T-cell (primary cell): ENCODE measurements at regions not wholly inside any gene's neighbourhood (a gene's known extent, or its start where the extent isn't known, plus 50 kb on each side); places are given as distances from the start of the nearest gene placed in this dataset.

ENCODE experiments used
- ATAC-seq, 4 experiments: fragments of 200-7000 bp in 3 of 4; fragments of 150-1000 bp in 1 of 4; cut with Tn5 transposase; replicated peaks in 1 of 4; 1 replicate in 3 of 4; 2 replicates in 1 of 4; pipeline ENCODE4 v1.10.0; 2021; ENCODE audit warnings: moderate library complexity in 3 of 4, mild to moderate bottlenecking in 2 of 4, moderate number of reproducible peaks in 1 of 4
- CTCF ChIA-PET, 2 donors: fragments of 300-600 bp; sonication (Branson Sonifier 250); formaldehyde crosslinking; loops; one replicate each; lab custom pipeline; 2022; ENCODE audit warnings: antibody characterized with exemption in 2 of 2; lab: Charles Lee
- POLR2A ChIA-PET, 2 donors: fragments of 300-600 bp; sonication (Branson Sonifier 250); formaldehyde crosslinking; loops; one replicate each; lab custom pipeline; 2022; ENCODE audit warnings: antibody characterized with exemption in 2 of 2; lab: Charles Lee
- DNase-seq, 35 experiments: peaks; one replicate each; pipeline versions ENCODE4 v3.0.0 to v3.0.0-alpha.2; 2013 to 2023
- H3K27ac ChIP-seq: one replicate; pipeline ENCODE4 v1.5.1; 2013; ENCODE audit warnings: low read length
- H3K27me3 ChIP-seq, 2 experiments: replicated peaks in 1 of 2; 1 replicate in 1 of 2; 2 replicates in 1 of 2; pipeline versions ENCODE4 v1.6.1 to v1.7.0; 2013; ENCODE audit warnings: low read length in 1 of 2, mixed read lengths in 1 of 2; ENCODE audit not compliant: control insufficient read depth in 2 of 2, insufficient read depth in 2 of 2; ENCODE audit errors: extremely low read depth in 1 of 2
- H3K36me3 ChIP-seq, 2 donors: 1 replicate in 1 of 2; 2 replicates in 1 of 2; pipeline versions ENCODE4 v1.6.1 to v1.7.0; 2013; ENCODE audit warnings: low read length in 1 of 2; ENCODE audit not compliant: control insufficient read depth in 2 of 2, insufficient read depth in 1 of 2; ENCODE audit errors: extremely low read depth in 1 of 2
- H3K4me1 ChIP-seq, 2 experiments: 1 replicate in 1 of 2; 2 replicates in 1 of 2; pipeline versions ENCODE4 v1.6.1 to v1.7.0; 2013; ENCODE audit warnings: low read length in 2 of 2, mixed read lengths in 1 of 2; ENCODE audit not compliant: insufficient read depth in 2 of 2, control insufficient read depth in 1 of 2; ENCODE audit errors: extremely low read depth in 1 of 2
- H3K4me3 ChIP-seq, 2 donors: 1 replicate in 1 of 2; 2 replicates in 1 of 2; pipeline versions ENCODE4 v1.5.1 to v1.7.0; 2013; ENCODE audit warnings: mild to moderate bottlenecking in 2 of 2, low read length in 1 of 2, moderate library complexity in 1 of 2; ENCODE audit not compliant: control insufficient read depth in 1 of 2; ENCODE audit errors: extremely low read depth in 1 of 2
- H3K9me3 ChIP-seq: 2 replicates; pipeline ENCODE4 v1.7.0; 2013
- H3K27ac Mint-ChIP-seq, 2 donors: one replicate each; pipeline ENCODE4 v1.8.0; 2020 to 2021; ENCODE audit warnings: mild to moderate bottlenecking in 2 of 2, mixed read lengths in 2 of 2
- H3K27me3 Mint-ChIP-seq, 2 donors: one replicate each; pipeline ENCODE4 v1.8.0; 2021 to 2022; ENCODE audit warnings: mixed read lengths in 2 of 2
- H3K36me3 Mint-ChIP-seq: one replicate; pipeline ENCODE4 v1.8.0; 2021; ENCODE audit warnings: mixed read lengths
- H3K4me1 Mint-ChIP-seq, 3 donors: one replicate each; pipeline ENCODE4 v1.8.0; 2020 to 2022; ENCODE audit warnings: mixed read lengths in 3 of 3, mild to moderate bottlenecking in 1 of 3
- H3K4me3 Mint-ChIP-seq, 3 donors: one replicate each; pipeline ENCODE4 v1.8.0; 2020 to 2022; ENCODE audit warnings: mild to moderate bottlenecking in 3 of 3, mixed read lengths in 3 of 3, moderate library complexity in 3 of 3
- H3K9me3 Mint-ChIP-seq, 3 donors: one replicate each; pipeline ENCODE4 v1.8.0; 2020 to 2022; ENCODE audit warnings: mixed read lengths in 3 of 3
- WGBS: methylation state at CpG from one replicate; pipeline ENCODE4 v1.1.5; 2013; ENCODE audit warnings: missing lambda C conversion rate; ENCODE audit not compliant: insufficient coverage; 5-methylcytosine and 5-hydroxymethylcytosine counted together

DNA sequence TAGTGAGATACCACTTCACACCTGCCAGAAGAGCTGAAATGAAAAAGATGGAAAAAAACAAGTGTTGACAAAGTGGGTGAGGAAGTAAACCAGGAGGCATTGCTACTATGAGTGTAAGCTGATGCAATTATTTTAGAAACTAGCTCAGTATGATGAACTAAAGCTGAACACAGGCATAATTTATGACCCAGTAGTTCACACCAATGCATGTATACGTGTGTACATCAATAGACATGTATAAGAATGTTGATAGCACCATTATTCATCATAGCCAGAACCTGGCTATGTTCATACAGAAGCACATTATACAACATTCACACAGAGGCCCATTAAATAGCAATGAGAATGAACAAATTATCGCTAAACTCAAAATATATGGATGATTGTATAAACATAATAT is 83.1 kb upstream of the SPOPL start:
- no peaks in the 10 kb centered on the region for H3K9me3 ChIP-seq
- H3K4me3 Mint-ChIP-seq, result no peak overlapping the region
- no peak overlapping the region for H3K27ac Mint-ChIP-seq
- no peak for ATAC-seq
- no peak overlapping the region for H3K4me3 ChIP-seq
- no peaks in the 10 kb centered on the region for H3K4me1 Mint-ChIP-seq
- no peaks in the 10 kb centered on the region for H3K27me3 ChIP-seq
- no peaks in the 10 kb centered on the region for H3K36me3 ChIP-seq
- no peaks in the 10 kb centered on the region for H3K4me1 ChIP-seq
- peaks cover 2 to 7% of the 10 kb centered on the region in 2 donors for H3K27me3 Mint-ChIP-seq
- no peak overlapping the region for H3K27ac ChIP-seq
- no CpG with 5 or more reads among the region's 2 CpGs for WGBS
- H3K36me3 Mint-ChIP-seq, result peaks cover 3% of the 10 kb centered on the region
- POLR2A ChIA-PET, result no interaction called here
- CTCF ChIA-PET, result no interaction called here
- no peak for DNase-seq
- peaks cover 7 to 14% (median 10%) of the 10 kb centered on the region in 3 donors for H3K9me3 Mint-ChIP-seq

DNA sequence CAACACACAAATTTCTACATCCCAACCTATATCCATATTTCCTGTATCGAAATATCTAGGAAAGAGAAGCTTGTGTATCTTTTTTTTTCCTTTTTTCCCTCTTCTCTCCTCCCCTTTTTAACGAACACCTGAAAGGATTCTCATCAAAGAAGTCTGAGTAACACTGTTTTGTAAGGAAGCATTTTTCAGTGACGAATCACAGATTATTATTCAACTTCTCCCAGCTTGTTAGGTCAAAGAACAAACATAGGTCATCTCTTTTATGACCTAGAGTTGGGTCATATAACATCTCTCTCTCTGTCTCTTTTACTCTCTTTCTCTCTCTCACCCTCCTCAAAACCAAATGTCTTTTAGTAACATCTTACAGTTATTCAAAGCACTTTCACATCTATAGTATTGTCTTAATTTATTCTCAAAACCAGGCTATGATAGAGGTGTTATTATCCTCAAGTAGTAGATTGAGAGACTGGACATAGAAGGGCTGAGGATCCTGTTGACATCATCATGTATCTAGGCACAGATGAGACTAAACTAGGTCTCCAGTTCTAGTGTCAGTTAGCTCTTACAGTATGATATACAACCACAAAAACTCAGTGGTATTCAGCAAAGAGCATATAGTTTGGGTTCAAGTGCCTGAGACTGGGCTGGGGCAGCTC is 80.1 kb upstream of the SPOPL start:
- ChIA-PET CTCF (no interaction called here), POLR2A (no interaction called here)
- H3K4me3 Mint-ChIP-seq, result no peak overlapping the region
- Histone ChIP-seq H3K9me3 (no peaks in the 10 kb centered on the region), H3K27me3 (peaks cover 0 to 5% of the 10 kb centered on the region in 2 experiments), H3K36me3 (no peaks in the 10 kb centered on the region), H3K27ac (no peak overlapping the region), H3K4me3 (no peak overlapping the region), H3K4me1 (no peaks in the 10 kb centered on the region)
- 80% methylated on average over 1 of the region's 3 CpGs for WGBS
- H3K27me3 Mint-ChIP-seq, result peaks cover 3 to 7% of the 10 kb centered on the region in 2 donors
- H3K9me3 Mint-ChIP-seq, result peaks cover 2 to 16% (median 6%) of the 10 kb centered on the region in 3 donors
- no peak overlapping the region for H3K27ac Mint-ChIP-seq
- no peak for ATAC-seq
- no peaks in the 10 kb centered on the region for H3K4me1 Mint-ChIP-seq
- DNase-seq, result no peak
- H3K36me3 Mint-ChIP-seq, result no peaks in the 10 kb centered on the region

DNA sequence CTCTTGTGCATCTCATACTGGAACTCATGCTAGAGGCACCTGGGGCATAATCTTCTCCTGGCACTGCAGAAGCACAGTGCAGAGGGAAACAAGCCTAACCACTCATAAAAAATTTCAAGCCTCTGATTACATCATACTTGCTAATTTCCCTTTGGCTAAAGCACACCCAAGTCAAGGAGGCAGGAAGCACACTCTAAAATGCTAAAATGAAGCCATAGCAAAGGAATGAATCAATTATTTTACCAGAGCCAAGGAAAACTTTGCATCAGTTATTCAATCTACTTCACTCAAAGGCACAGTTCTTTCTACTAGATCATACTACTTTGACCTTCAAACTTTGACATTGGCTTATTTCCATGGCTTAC is 79.6 kb upstream of the SPOPL start:
- H3K27me3 Mint-ChIP-seq, result peaks cover 3 to 4% of the 10 kb centered on the region in 2 donors
- no peak overlapping the region for H3K4me3 Mint-ChIP-seq
- POLR2A ChIA-PET, result no interaction called here
- Histone ChIP-seq H3K9me3 (no peaks in the 10 kb centered on the region), H3K36me3 (no peaks in the 10 kb centered on the region), H3K4me1 (no peaks in the 10 kb centered on the region), H3K27ac (no peak overlapping the region), H3K27me3 (peaks cover 0 to 5% of the 10 kb centered on the region in 2 experiments), H3K4me3 (no peak overlapping the region)
- ATAC-seq, result no peak
- H3K27ac Mint-ChIP-seq, result no peak overlapping the region
- H3K9me3 Mint-ChIP-seq, result peaks cover 7 to 22% (median 10%) of the 10 kb centered on the region in 3 donors
- no peaks in the 10 kb centered on the region for H3K4me1 Mint-ChIP-seq
- CTCF ChIA-PET, result no interaction called here
- no peak for DNase-seq
- H3K36me3 Mint-ChIP-seq, result no peaks in the 10 kb centered on the region

DNA sequence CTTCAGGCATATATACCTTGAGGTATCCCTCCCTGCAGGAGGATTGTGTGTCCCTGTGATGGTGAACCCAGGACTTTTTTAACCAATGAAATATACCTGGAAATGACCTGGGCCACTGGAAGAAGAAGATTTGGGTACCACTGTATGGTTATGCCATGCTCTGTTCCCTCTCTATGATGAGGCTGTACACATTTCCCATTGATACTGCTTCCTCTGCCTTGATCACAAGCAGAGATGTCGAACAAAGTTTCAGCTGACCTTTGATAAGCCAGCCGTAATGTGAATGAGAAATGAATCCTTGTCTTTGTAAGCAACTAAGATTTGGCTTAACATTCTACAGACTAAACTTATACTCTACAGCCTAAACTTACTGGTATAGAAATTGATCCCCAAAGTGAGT is 78.4 kb upstream of the SPOPL start:
- H3K4me3 ChIP-seq, result no peak overlapping the region
- Mint-ChIP-seq H3K36me3 (no peaks in the 10 kb centered on the region), H3K27ac (no peak overlapping the region), H3K27me3 (peaks cover 3 to 4% of the 10 kb centered on the region in 2 donors), H3K9me3 (peaks cover 7 to 23% (median 11%) of the 10 kb centered on the region in 3 donors), H3K4me1 (no peaks in the 10 kb centered on the region), H3K4me3 (no peak overlapping the region)
- no peaks in the 10 kb centered on the region for H3K4me1 ChIP-seq
- no CpG with 5 or more reads among the region's 2 CpGs for WGBS
- DNase-seq, result no peak
- ChIA-PET POLR2A (no interaction called here), CTCF (no interaction called here)
- no peak overlapping the region for H3K27ac ChIP-seq
- no peaks in the 10 kb centered on the region for H3K36me3 ChIP-seq
- no peaks in the 10 kb centered on the region for H3K9me3 ChIP-seq
- H3K27me3 ChIP-seq, result peaks cover 0 to 5% of the 10 kb centered on the region in 2 experiments
- no peak for ATAC-seq

DNA sequence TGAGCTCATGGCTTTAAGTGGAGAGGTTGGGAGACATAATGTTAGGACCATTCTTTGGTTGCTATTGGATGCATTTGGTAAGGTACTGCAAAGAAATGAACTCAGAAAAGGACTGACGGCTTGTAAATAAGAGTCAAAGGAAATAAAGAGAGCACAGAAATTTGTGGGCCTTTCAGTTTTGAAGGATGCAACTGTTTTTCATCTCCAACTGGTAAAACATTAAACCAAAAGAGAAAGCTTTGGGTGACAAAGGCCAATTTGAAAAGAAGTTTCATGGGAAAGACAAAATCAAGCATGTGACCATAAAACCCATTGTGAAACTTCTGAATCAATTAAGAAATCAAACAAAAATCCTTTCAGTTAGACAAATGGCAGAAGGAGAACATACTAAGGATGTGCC is 77.8 kb upstream of the SPOPL start:
- ChIA-PET POLR2A (no interaction called here), CTCF (no interaction called here)
- Mint-ChIP-seq H3K4me1 (no peaks in the 10 kb centered on the region), H3K4me3 (no peak overlapping the region), H3K27ac (no peak overlapping the region), H3K27me3 (peaks cover 3 to 4% of the 10 kb centered on the region in 2 donors), H3K36me3 (no peaks in the 10 kb centered on the region), H3K9me3 (peaks cover 7 to 26% (median 12%) of the 10 kb centered on the region in 3 donors)
- Histone ChIP-seq H3K4me3 (no peak overlapping the region), H3K27ac (no peak overlapping the region), H3K9me3 (no peaks in the 10 kb centered on the region), H3K4me1 (no peaks in the 10 kb centered on the region), H3K27me3 (peaks cover 0 to 5% of the 10 kb centered on the region in 2 experiments), H3K36me3 (no peaks in the 10 kb centered on the region)
- no peak for ATAC-seq
- no CpG with 5 or more reads among the region's 1 CpG for WGBS
- DNase-seq, result no peak

DNA sequence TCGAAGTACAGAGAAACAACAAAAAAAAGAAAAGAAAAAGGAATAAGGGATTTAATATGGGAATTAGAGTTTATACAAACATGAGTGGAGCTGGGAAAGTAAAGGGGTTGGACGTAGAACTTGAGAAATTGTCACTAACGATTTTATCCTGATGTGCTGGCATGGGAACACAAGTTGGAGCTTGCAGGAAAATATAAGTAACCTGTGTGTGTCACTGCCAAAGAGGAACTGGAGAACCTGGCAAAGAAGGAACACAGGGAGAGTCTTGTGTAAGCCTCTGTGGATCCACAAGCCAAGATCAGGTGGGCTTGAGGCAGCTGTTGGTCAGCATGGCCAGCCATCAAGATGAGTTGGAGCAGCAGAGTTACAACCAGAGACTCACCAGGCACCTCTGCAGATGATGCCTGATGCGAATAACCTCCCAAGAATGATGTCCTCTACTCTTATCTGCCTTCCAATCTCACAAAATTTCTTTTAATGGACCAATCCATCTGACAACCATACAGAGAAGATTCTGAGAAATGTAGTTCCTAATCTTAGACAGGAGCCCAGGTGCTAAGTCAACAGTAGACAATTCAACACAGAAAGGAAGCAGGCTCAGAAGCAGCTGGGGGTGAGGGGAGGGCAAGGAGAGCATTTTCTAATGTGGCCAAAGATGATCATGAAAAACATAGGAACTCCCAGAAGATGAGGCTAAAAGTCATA is 77.0 kb upstream of the SPOPL start:
- Histone ChIP-seq H3K36me3 (no peaks in the 10 kb centered on the region), H3K4me3 (no peak overlapping the region), H3K27ac (no peak overlapping the region), H3K27me3 (peaks cover 0 to 5% of the 10 kb centered on the region in 2 experiments), H3K4me1 (no peaks in the 10 kb centered on the region), H3K9me3 (no peaks in the 10 kb centered on the region)
- ATAC-seq, result no peak
- Mint-ChIP-seq H3K4me3 (no peak overlapping the region), H3K9me3 (peaks cover 11 to 34% (median 19%) of the 10 kb centered on the region in 3 donors), H3K27ac (no peak overlapping the region), H3K4me1 (no peaks in the 10 kb centered on the region), H3K36me3 (no peaks in the 10 kb centered on the region), H3K27me3 (peaks cover under 1 to 3% of the 10 kb centered on the region in 2 donors)
- WGBS, result 75% methylated on average over 3 of the region's 4 CpGs
- CTCF ChIA-PET, result no interaction called here
- POLR2A ChIA-PET, result no interaction called here
- no peak for DNase-seq
